ENCODE measurements at regions not wholly inside any gene's neighbourhood (a gene's known extent, or its start where the extent isn't known, plus 50 kb on each side); places are given as distances from the start of the nearest gene placed in this dataset.

- Histone ChIP-seq H3K36me3 (replicated peaks; ENCODE audit: insufficient read depth, low read length) (no peaks in the 10 kb centered on the region), H4K20me1 (ENCODE audit: insufficient read depth, low read length) (no peaks in the 10 kb centered on the region), H3K4me3 (ENCODE audit: low read length) (no peak overlapping the region), H3K79me2 (ENCODE audit: low read length) (no peaks in the 10 kb centered on the region), H3K27ac (ENCODE audit: low read length) (no peak overlapping the region), H3K9me2 (replicated peaks; ENCODE audit: insufficient read depth, low read length) (no peaks in the 10 kb centered on the region), H3K27me3 (replicated peaks; ENCODE audit: insufficient read depth, low read length) (no peaks in the 10 kb centered on the region), H3K4me1 (ENCODE audit: low read length) (0 out of 2 replicates have a peak, but pooled peaks cover 7% of the 10 kb centered on the region), H3K4me2 (ENCODE audit: low read depth, low read length) (no peak overlapping the region), H3K9ac (ENCODE audit: low read length) (no peak overlapping the region), H3K9me3 (replicated peaks; ENCODE audit: insufficient read depth, low read length) (no peaks in the 10 kb centered on the region), H3F3A (ENCODE audit: insufficient read depth, low read length) (no peaks in the 10 kb centered on the region), H2AFZ (ENCODE audit: low read length) (no peak overlapping the region)
- TF ChIP-seq CTCF (IDR thresholded peaks at IDR 0.05; ENCODE audit: low read length) (no peak), EZH2phosphoT487 (IDR thresholded peaks at IDR 0.05; ENCODE audit: low read length) (no peak), EZH2 (optimal IDR thresholded peaks at IDR 0.05; ENCODE audit: low read depth, low read length) (no peak)
- DNase-seq, result no peak
Measured at GRCh38 chr12:88932457-88932856, 352.2 kb upstream of the KITLG start.

- H3K9me3 ChIP-seq (replicated peaks; ENCODE audit: insufficient read depth, low read length), result no peaks in the 10 kb centered on the region
- no peaks in the 10 kb centered on the region for H4K20me1 ChIP-seq (ENCODE audit: insufficient read depth, low read length)
- H3K36me3 ChIP-seq (replicated peaks; ENCODE audit: insufficient read depth, low read length), result no peaks in the 10 kb centered on the region
- H2AFZ ChIP-seq (ENCODE audit: low read length), result no peak overlapping the region
- H3K27me3 ChIP-seq (replicated peaks; ENCODE audit: insufficient read depth, low read length), result no peaks in the 10 kb centered on the region
- TF ChIP-seq CTCF (IDR thresholded peaks at IDR 0.05; ENCODE audit: low read length) (no peak), EZH2phosphoT487 (IDR thresholded peaks at IDR 0.05; ENCODE audit: low read length) (no peak), EZH2 (optimal IDR thresholded peaks at IDR 0.05; ENCODE audit: low read depth, low read length) (no peak)
- no peaks in the 10 kb centered on the region for H3K79me2 ChIP-seq (ENCODE audit: low read length)
- H3K4me1 ChIP-seq (ENCODE audit: low read length), result 0 out of 2 replicates have a peak, but pooled peaks cover 7% of the 10 kb centered on the region
- H3K4me2 ChIP-seq (ENCODE audit: low read depth, low read length), result no peak overlapping the region
- no peaks in the 10 kb centered on the region for H3K9me2 ChIP-seq (replicated peaks; ENCODE audit: insufficient read depth, low read length)
- H3K4me3 ChIP-seq (ENCODE audit: low read length), result no peak overlapping the region
- no peak overlapping the region for H3K27ac ChIP-seq (ENCODE audit: low read length)
- no peak overlapping the region for H3K9ac ChIP-seq (ENCODE audit: low read length)
- no peaks in the 10 kb centered on the region for H3F3A ChIP-seq (ENCODE audit: insufficient read depth, low read length)
- no peak for DNase-seq
Measured at GRCh38 chr12:88931598-88931997, 351.3 kb upstream of the KITLG start.

GRCh38 chr12:88925454-88925853 lies 345.2 kb upstream of the KITLG start:
- TF ChIP-seq CTCF (IDR thresholded peaks at IDR 0.05; ENCODE audit: low read length) (no peak), EZH2phosphoT487 (IDR thresholded peaks at IDR 0.05; ENCODE audit: low read length) (no peak), EZH2 (optimal IDR thresholded peaks at IDR 0.05; ENCODE audit: low read depth, low read length) (no peak)
- H4K20me1 ChIP-seq (ENCODE audit: insufficient read depth, low read length), result no peaks in the 10 kb centered on the region
- H3K27me3 ChIP-seq (replicated peaks; ENCODE audit: insufficient read depth, low read length), result no peaks in the 10 kb centered on the region
- H3K9me3 ChIP-seq (replicated peaks; ENCODE audit: insufficient read depth, low read length), result no peaks in the 10 kb centered on the region
- no peaks in the 10 kb centered on the region for H3K36me3 ChIP-seq (replicated peaks; ENCODE audit: insufficient read depth, low read length)
- H3K9me2 ChIP-seq (replicated peaks; ENCODE audit: insufficient read depth, low read length), result no peaks in the 10 kb centered on the region
- no peak for DNase-seq
- H3K4me2 ChIP-seq (ENCODE audit: low read depth, low read length), result no peak overlapping the region
- H2AFZ ChIP-seq (ENCODE audit: low read length), result no peak overlapping the region
- H3K9ac ChIP-seq (ENCODE audit: low read length), result no peak overlapping the region
- peaks cover 12% of the 10 kb centered on the region for H3K4me1 ChIP-seq (ENCODE audit: low read length)
- H3K79me2 ChIP-seq (ENCODE audit: low read length), result no peaks in the 10 kb centered on the region
- no peaks in the 10 kb centered on the region for H3F3A ChIP-seq (ENCODE audit: insufficient read depth, low read length)
- no peak overlapping the region for H3K27ac ChIP-seq (ENCODE audit: low read length)
- no peak overlapping the region for H3K4me3 ChIP-seq (ENCODE audit: low read length)

All from MM.1S (cell line).